ENCODE measurements at regions not wholly inside any gene's neighbourhood (a gene's known extent, or its start where the extent isn't known, plus 50 kb on each side); places are given as distances from the start of the nearest gene placed in this dataset.

DNA sequence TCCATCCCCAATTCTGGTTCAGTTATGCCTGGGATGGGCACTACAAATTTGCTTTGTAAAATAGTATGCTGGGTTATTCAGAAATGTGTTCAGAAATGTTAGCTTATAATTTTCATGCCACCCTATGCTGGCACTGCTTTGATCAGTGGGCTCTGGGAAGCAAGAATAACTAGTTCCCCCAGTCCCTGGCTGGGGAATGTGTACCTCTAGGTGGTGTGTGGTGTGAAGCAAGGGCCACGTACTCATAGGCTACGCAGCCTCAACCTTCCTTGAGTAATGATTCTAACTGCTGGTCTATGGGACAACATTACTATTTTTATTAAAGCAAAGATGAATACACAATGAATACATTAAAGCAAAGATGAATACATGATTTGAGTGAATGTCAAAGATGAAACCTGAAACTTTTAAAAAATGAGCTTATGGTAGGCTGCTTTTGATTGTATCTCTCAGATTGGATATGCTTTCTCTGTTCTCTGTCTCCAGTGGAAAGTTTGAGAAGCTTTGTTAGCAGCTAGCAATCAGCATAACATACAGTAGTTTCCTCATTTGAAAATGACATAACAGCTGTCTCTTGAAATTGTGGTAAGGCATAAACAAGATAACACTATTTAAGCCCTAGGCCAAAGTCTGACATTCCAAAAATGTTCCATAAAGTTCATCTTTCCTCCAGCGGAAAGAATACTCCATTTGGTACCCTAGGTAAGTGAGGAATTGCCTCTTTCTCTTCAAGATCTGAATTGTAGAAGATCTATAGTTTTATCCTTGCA is 174.7 kb upstream of the NFIB start:
- Histone ChIP-seq H3K27me3 (ENCODE audit: insufficient read depth, low read depth) (no peaks in the 10 kb centered on the region), H3K4me2 (no peak overlapping the region), H3K79me2 (ENCODE audit: insufficient read depth, low read depth) (no peaks in the 10 kb centered on the region), H3K36me3 (ENCODE audit: insufficient read depth) (no peaks in the 10 kb centered on the region), H2AFZ (ENCODE audit: low read depth) (no peak overlapping the region), H4K20me1 (ENCODE audit: insufficient read depth) (no peaks in the 10 kb centered on the region), H3K9ac (no peak overlapping the region), H3K27ac (no peak overlapping the region), H3K4me1 (ENCODE audit: low read depth, poor library complexity, severe bottlenecking) (no peaks in the 10 kb centered on the region), H3K4me3 (IDR thresholded peaks at IDR 0.05; ENCODE audit: insufficient read depth, low read depth, low read length) (no peak overlapping the region)
- no peak for TF ChIP-seq CTCF (conservative IDR thresholded peaks at IDR 0.05; ENCODE audit: low read depth, low read length)

GRCh38 chr9:14487547-14488185 is 173.7 kb upstream of the NFIB start:
- no peak overlapping the region for H3K4me2 ChIP-seq
- H3K27ac ChIP-seq, result no peak overlapping the region
- no peak overlapping the region for H3K9ac ChIP-seq

DNA sequence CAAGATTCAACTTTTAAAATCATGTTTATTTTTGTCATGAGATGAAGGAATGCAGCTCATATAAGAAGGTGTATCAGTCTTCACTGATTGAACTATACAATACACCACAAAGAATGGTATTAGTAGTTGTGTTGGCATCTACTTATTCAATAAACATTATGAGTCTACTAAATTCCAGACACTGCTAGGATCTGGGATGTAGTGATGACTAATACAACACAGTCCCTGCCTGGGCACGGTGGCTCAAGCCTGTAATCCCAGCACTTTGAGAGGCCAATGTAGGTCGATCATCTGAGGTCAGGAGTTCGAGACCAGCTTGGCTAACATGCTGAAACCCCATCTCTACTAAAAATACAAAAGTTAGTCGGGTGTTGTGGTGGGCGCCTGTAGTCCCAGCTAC is 171.4 kb upstream of the NFIB start:
- Histone ChIP-seq H3K4me3 (IDR thresholded peaks at IDR 0.05; ENCODE audit: insufficient read depth, low read depth, low read length) (no peak overlapping the region), H3K36me3 (ENCODE audit: insufficient read depth) (no peaks in the 10 kb centered on the region), H3K27me3 (ENCODE audit: insufficient read depth, low read depth) (no peaks in the 10 kb centered on the region), H4K20me1 (ENCODE audit: insufficient read depth) (no peaks in the 10 kb centered on the region), H3K4me2 (no peak overlapping the region), H3K9ac (no peak overlapping the region), H3K4me1 (ENCODE audit: low read depth, poor library complexity, severe bottlenecking) (no peaks in the 10 kb centered on the region), H2AFZ (ENCODE audit: low read depth) (no peak overlapping the region), H3K79me2 (ENCODE audit: insufficient read depth, low read depth) (no peaks in the 10 kb centered on the region), H3K27ac (no peak overlapping the region)
- no peak for TF ChIP-seq CTCF (conservative IDR thresholded peaks at IDR 0.05; ENCODE audit: low read depth, low read length)

More at GRCh38 chr9:14487547-14488185, 173.7 kb upstream of the NFIB start:
- TF ChIP-seq CTCF (conservative IDR thresholded peaks at IDR 0.05; ENCODE audit: low read depth, low read length), result no peak
- H3K79me2 ChIP-seq (ENCODE audit: insufficient read depth, low read depth), result no peaks in the 10 kb centered on the region
- H3K4me1 ChIP-seq (ENCODE audit: low read depth, poor library complexity, severe bottlenecking), result no peaks in the 10 kb centered on the region
- H3K36me3 ChIP-seq (ENCODE audit: insufficient read depth), result no peaks in the 10 kb centered on the region
- H4K20me1 ChIP-seq (ENCODE audit: insufficient read depth), result no peaks in the 10 kb centered on the region
- H3K4me3 ChIP-seq (IDR thresholded peaks at IDR 0.05; ENCODE audit: insufficient read depth, low read depth, low read length), result no peak overlapping the region
- no peaks in the 10 kb centered on the region for H3K27me3 ChIP-seq (ENCODE audit: insufficient read depth, low read depth)
- no peak overlapping the region for H2AFZ ChIP-seq (ENCODE audit: low read depth)

DNA sequence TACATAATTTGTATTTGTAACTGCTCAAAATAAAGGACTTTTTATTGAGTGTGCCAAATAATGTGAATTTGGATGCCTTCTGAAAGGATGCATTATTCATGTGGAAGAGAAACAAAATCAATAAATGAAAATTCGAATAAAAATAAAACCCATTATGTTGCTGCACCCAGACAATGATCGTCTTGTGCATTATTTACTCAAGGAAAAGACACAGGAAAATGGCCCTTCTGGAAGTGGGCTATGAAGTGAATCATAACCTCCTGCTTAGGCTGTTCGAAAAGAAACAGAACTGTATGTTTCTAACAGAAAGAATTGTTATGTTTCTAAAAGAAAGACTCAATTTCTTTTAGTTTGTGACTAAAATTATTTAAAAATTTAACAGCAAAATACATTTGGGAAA is 168.9 kb upstream of the NFIB start:
- no peak overlapping the region for H3K9ac ChIP-seq

More for the DNA sequence above, 168.9 kb upstream of the NFIB start:
- Histone ChIP-seq H4K20me1 (ENCODE audit: insufficient read depth) (no peaks in the 10 kb centered on the region), H3K36me3 (ENCODE audit: insufficient read depth) (no peaks in the 10 kb centered on the region), H3K79me2 (ENCODE audit: insufficient read depth, low read depth) (no peaks in the 10 kb centered on the region), H2AFZ (ENCODE audit: low read depth) (no peak overlapping the region), H3K27ac (no peak overlapping the region), H3K4me3 (IDR thresholded peaks at IDR 0.05; ENCODE audit: insufficient read depth, low read depth, low read length) (no peak overlapping the region), H3K4me1 (ENCODE audit: low read depth, poor library complexity, severe bottlenecking) (peaks cover 14% of the 10 kb centered on the region), H3K4me2 (no peak overlapping the region), H3K27me3 (ENCODE audit: insufficient read depth, low read depth) (no peaks in the 10 kb centered on the region)
- no peak for TF ChIP-seq CTCF (conservative IDR thresholded peaks at IDR 0.05; ENCODE audit: low read depth, low read length)
